ENCODE measurements at regions not wholly inside any gene's neighbourhood (a gene's known extent, or its start where the extent isn't known, plus 50 kb on each side); places are given as distances from the start of the nearest gene placed in this dataset.
"Not testable (repeated sequence)": the region's sequence is repeated elsewhere in the genome, so short reads cannot be mapped to it uniquely, and the experiment has no call there.

- DNase-seq (ENCODE audit: low spot score), result not testable (repeated sequence)
Observed at GRCh38 chr1:195847957-195848875, 760.0 kb downstream of the KCNT2 start.

GRCh38 chr1:195831789-195832188 lies 776.5 kb downstream of the KCNT2 start:
- DNase-seq (ENCODE audit: low spot score), result peak; percentile 19

GRCh38 chr1:195828325-195828724 lies 779.9 kb downstream of the KCNT2 start:
- DNase-seq (ENCODE audit: low spot score), result no peak

GRCh38 chr1:195820925-195821324 lies 787.3 kb downstream of the KCNT2 start:
- DNase-seq (ENCODE audit: low spot score), result no peak

GRCh38 chr1:195806060-195806459 lies 802.2 kb downstream of the KCNT2 start:
- DNase-seq (ENCODE audit: low spot score), result no peak

GRCh38 chr1:195804547-195804946 lies 803.7 kb downstream of the KCNT2 start:
- no peak for DNase-seq (ENCODE audit: low spot score)

- no peak for DNase-seq (ENCODE audit: low spot score)
Observed at GRCh38 chr1:195799016-195799415, 809.2 kb downstream of the KCNT2 start.

GRCh38 chr1:195794225-195794624 lies 814.0 kb downstream of the KCNT2 start:
- DNase-seq (ENCODE audit: low spot score), result no peak

GRCh38 chr1:195791796-195792195 lies 816.4 kb downstream of the KCNT2 start:
- no peak for DNase-seq (ENCODE audit: low spot score)

GRCh38 chr1:195790514-195791168 lies 817.6 kb downstream of the KCNT2 start:
- no peak for DNase-seq (ENCODE audit: low spot score)

GRCh38 chr1:195789321-195789720 lies 818.9 kb downstream of the KCNT2 start:
- DNase-seq (ENCODE audit: low spot score), result no peak

- no peak for DNase-seq (ENCODE audit: low spot score)
Observed at GRCh38 chr1:195788721-195789120, 819.5 kb downstream of the KCNT2 start.

GRCh38 chr1:195785830-195786229 lies 822.4 kb downstream of the KCNT2 start:
- no peak for DNase-seq (ENCODE audit: low spot score)

GRCh38 chr1:195773931-195774330 lies 834.3 kb downstream of the KCNT2 start:
- DNase-seq (ENCODE audit: low spot score), result no peak

GRCh38 chr1:195769461-195769860 lies 838.8 kb downstream of the KCNT2 start:
- DNase-seq (ENCODE audit: low spot score), result no peak

- DNase-seq (ENCODE audit: low spot score), result no peak
Observed at GRCh38 chr1:195768936-195769335, 839.3 kb downstream of the KCNT2 start.

- no peak for DNase-seq (ENCODE audit: low spot score)
Observed at GRCh38 chr1:195768377-195768776, 839.9 kb downstream of the KCNT2 start.

- no peak for DNase-seq (ENCODE audit: low spot score)
Observed at GRCh38 chr1:195766709-195767108, 841.5 kb downstream of the KCNT2 start.

GRCh38 chr1:195765099-195765498 lies 843.1 kb downstream of the KCNT2 start:
- no peak for DNase-seq (ENCODE audit: low spot score)

- no peak for DNase-seq (ENCODE audit: low spot score)
Observed at GRCh38 chr1:195763907-195764374, 844.3 kb downstream of the KCNT2 start.

- DNase-seq (ENCODE audit: low spot score), result no peak
Observed at GRCh38 chr1:195763146-195763906, 844.9 kb downstream of the KCNT2 start.

GRCh38 chr1:195761104-195761503 lies 847.1 kb downstream of the KCNT2 start:
- no peak for DNase-seq (ENCODE audit: low spot score)

Data from SK-N-DZ (cell line).